HG03095 (cell line): ENCODE measurements at regions not wholly inside any gene's neighbourhood (a gene's known extent, or its start where the extent isn't known, plus 50 kb on each side); places are given as distances from the start of the nearest gene placed in this dataset.

ENCODE experiments used
- ATAC-seq: cut with Tn5 transposase; IDR thresholded peaks from one replicate; pipeline ENCODE4 v1.9.1; 2021; ENCODE audit warnings: moderate library complexity; ENCODE audit not compliant: unreplicated experiment

- ATAC-seq, result no peak
These were observed 140.1 kb upstream of the ASB18 start for GRCh38 chr2:236404346-236404745.

DNA sequence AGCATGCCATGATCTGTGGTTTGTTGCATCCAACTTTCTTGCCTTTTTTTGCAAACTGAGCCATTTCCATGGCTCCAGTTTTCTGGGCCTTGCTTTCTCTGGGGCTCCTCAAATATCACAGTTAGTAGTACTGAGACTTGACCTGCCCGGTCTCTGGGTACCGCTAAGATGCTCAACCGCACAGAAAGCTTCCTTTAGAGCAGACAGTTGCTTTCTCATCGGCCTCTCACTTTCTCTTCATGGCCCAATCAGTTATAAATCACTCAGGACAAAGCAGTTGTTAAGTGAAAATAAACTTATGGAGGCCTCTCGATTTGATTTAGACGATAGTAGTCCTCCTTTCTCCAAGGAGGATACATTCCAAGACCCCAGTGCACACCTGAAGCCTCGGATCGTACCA is 141.2 kb upstream of the ASB18 start:
- no peak for ATAC-seq

GRCh38 chr2:236408090-236408489 is 143.9 kb upstream of the ASB18 start:
- ATAC-seq, result no peak

- ATAC-seq, result no peak
These were observed 144.6 kb upstream of the ASB18 start for GRCh38 chr2:236408786-236409185.

DNA sequence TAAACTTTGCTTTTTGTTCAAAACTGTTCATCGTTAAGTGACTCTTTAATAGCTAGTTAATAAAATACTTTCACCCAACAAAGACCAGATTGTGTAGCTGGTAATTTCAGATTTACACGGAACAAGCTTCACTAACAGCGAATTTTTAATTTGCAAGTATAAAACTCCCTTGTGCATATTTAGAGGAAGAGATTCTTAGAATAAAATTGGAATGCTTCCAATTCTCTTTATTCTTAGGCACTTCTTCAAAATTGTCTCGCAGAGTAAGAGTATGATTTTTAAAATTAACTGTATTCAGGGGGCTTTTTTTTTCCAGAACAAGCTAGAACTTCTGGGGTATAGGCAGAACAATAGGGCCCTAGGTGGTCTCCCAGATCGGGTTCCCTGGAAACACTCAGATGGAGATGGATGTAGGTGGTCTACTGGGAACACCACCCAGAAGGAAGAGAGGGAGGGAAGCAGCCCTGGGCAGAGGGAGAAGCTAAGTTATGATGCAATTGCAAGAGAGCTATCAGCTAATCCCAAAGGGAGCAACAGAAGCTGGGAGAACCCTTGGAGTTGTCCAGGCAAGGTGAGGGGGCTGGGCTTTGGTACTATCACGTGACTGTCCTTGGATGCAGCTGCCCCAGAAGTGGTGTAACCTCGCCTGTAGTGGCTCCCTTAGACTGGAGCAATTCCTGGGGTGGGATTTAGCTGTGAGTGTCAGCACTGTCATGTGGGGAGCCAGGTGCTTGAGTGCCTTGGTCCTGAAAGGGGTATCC is 151.7 kb upstream of the ASB18 start:
- ATAC-seq, result no peak

- ATAC-seq, result no peak
These were observed 152.5 kb upstream of the ACKR3 start for GRCh38 chr2:236417150-236417549.

DNA sequence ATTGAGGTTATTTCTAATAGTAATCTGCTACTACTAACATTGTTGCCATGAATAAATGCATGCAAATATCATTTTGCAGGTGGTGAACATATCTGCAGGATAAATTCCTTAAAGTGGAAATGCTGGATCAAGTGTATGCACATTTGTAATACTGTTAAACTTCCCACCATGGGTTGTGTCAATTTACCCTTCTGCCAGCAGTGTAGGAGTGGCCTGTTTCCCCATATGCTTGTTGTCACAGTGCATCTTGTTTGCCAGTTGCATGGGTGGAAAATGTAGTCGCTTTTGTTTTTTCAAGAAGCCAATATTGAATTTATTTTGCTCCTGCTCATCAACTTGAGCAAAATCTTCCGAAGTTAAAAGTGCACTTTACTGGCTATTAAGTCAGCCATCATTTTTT is 139.0 kb upstream of the ACKR3 start:
- no peak for ATAC-seq

DNA sequence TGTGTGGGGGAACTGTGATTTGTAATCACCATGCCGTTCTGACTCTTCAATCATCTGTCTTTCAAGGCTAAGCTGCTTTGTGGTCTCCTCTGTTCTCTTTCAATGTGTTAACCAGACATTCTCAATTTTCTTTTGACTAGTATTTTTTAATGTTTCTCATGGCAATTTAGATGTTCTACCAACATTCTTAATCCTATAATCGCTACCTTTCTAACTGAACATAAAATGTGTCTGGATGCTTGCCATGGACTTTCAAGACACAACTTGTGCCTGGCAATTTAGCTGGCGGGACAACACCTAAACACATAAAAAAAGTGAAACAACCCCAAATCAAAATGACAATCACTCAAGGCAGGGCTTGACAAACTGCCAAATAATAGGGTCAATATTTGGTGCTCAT is 135.0 kb upstream of the ACKR3 start:
- no peak for ATAC-seq

- ATAC-seq, result no peak
These were observed 129.3 kb upstream of the ACKR3 start for GRCh38 chr2:236440110-236440881.

DNA sequence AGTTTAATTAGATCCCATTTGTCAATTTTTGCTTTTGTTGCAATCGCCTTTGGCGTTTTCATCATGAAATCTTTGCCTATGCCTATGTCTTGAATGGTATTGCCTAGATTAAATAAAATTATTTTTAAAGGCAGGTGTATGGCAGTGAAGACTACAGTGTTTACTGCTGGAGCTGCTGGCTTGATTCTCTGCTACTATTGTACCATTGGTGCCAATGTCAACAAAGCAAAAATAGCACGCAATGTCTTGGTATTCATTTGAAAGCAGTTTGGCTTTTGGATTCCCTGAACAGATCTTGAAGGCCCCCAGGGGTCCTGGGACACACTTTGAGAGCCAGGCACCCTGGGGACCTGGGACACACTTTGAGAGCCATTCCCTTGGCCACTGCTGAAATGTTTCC is 125.4 kb upstream of the ACKR3 start:
- no peak for ATAC-seq

- ATAC-seq, result no peak
These were observed 123.9 kb upstream of the ACKR3 start for GRCh38 chr2:236445678-236446077.

- ATAC-seq, result no peak
These were observed 123.1 kb upstream of the ACKR3 start for GRCh38 chr2:236446521-236446920.

- ATAC-seq, result no peak
These were observed 120.4 kb upstream of the ACKR3 start for GRCh38 chr2:236449167-236449761.

DNA sequence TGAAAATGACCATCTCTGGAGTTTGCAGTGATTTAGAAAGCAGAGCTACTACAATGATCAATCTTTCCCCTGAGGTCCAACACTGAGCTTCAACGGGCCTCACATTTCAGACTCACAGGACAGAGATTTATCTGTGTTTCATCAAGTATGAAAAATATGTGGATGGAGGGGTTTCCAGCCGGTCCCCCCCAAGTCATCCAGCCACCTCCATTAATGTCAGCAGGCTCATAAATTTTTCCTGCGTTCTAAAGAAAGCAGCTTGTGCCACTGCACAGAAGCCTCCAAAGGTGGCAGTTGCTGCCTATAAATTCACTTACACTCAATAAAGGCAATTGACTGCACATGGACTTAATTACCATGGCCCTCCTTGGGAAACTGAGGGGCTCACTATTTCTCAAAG is 117.4 kb upstream of the ACKR3 start:
- no peak for ATAC-seq

DNA sequence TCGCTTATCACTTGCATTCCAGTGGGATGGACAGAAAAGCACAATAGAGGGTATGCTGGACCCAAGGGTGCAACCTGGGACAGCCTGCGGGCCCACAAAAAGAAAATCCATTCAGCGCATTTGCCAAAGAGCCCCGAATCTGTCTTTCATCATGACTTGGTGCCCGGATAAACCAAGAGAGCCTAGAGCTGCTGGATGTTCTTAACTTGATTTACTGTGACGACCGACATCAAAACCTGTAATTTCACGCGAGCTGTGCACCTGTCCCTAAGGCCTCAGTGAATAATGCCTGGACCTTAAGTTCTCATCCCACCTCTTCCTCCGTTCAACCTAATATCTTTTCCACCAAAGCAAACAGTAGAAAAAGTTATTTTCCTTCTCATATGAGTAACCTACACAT is 115.5 kb upstream of the ACKR3 start:
- ATAC-seq, result no peak

GRCh38 chr2:236459393-236459792 is 110.2 kb upstream of the ACKR3 start:
- ATAC-seq, result no peak

GRCh38 chr2:236464140-236464539 is 105.5 kb upstream of the ACKR3 start:
- no peak for ATAC-seq

- no peak for ATAC-seq
These were observed 96.7 kb upstream of the ACKR3 start for GRCh38 chr2:236472720-236473495.

GRCh38 chr2:236473691-236474090 is 95.9 kb upstream of the ACKR3 start:
- no peak for ATAC-seq

DNA sequence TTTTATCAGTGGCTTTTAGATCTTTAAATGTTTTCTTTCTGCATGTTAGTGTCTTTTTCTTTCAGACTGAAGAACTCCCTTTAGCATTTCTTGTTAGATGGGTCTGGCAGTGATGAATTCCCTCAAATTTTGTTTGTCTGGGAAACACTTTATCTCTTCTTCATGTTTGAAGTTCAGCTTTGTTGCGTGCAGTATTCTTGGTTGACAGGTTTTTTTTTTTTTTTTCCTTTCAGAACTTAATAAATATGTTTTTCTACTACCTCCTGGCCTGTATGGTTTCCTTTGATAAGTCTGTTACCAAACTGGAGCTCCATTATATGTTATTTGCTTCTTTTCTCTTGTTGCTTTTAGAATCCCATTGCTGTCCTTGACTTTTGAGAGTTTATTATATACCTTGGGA is 89.8 kb upstream of the ACKR3 start:
- ATAC-seq, result no peak

- ATAC-seq, result no peak
These were observed 86.5 kb upstream of the ACKR3 start for GRCh38 chr2:236483102-236483501.
